ENCODE measurements at regions not wholly inside any gene's neighbourhood (a gene's known extent, or its start where the extent isn't known, plus 50 kb on each side); places are given as distances from the start of the nearest gene placed in this dataset.

DNA sequence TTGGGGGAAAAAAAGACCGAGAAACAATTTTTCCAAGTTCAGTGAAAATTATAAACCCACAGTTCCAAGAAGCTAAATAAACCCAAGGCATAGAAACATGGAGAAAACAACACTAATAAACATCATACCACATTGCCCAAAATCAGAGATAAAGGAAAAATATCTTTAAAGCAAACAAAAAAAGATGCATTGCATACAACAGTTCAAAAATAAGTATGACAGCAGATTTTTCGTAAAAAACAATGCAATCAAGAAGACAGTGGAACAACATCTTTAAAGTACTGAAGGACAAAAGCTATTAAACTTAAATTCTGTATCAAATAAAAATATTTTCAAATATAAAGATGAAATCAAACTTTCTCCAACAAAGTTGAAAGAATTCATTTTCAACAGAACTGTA, 921.3 kb downstream of the METTL15 start:
- no peak for DNase-seq

DNA sequence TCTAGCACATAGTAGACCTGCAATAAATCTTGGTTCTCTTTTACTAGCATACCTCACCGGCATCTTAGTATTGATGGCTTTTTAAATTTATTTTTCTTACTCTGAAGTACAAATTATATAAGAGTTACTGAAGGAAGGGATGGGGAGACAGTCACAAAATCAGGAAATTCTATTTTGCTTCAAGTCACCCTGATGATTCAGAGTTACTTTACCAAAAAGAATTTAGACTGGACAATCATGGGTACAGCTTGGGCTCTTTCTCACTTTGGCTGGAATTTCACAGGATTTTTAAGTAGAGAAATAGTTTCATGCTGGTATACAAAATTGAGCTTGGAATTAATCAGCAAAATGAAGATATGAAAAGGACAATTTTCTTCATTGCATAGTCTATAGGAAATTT, 919.2 kb downstream of the METTL15 start:
- no peak for DNase-seq

DNA sequence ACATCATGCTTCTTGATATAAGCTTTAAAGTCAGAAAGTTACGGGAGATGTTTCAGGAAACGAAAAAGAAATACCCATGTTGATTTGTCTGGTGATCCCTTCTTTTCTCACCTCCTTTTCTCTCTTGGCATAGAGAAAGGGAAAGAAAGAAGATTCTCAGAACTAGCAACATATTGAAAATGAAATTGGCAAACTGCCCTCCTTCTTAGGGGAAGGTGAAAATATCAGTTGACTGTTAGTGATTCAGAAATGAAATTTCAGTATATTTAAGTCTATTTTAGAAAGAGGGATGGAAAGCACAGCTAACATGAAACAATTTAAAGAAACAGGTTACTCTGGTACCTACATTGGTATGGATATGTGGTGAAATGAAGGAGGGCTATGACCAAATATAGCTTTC, 918.1 kb downstream of the METTL15 start:
- DNase-seq = no peak

DNA sequence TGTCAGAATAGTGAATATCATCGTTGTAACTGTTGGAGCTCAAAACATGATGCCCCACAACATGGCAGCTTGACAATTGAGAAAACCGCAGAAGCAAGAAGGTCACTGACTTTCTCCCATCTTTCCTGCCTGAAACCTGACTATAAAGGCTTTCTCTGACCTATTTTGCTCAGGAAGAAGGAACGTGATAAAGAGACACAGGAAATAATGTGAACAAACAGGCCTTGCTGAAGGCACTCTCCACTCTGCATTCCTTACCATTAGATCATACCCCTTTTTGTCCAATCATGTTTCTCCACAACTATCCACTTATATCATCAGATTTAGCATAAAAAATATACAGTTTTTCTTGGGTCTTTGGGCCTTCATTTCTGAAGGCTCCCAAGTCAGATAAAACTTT, 916.8 kb downstream of the METTL15 start:
- DNase-seq = no peak

DNA sequence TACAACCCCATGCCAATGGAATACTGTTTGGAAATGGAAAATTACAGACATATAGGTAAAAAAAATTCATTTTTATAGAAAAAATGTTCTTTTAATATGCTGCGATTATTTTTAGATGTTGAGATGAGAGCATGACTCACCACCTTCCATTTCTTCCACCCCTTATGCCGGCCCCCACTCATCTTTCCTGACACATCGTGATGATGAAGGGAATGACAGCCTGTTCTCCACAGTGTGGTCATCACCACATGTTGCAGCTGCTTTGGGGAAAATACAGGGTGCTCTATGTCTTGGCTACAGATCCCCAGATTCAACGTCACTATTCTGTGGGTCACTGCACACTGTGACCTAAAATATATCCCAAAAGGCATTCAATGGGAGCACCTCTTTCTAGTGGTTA, 916.2 kb downstream of the METTL15 start:
- no peak for DNase-seq

DNA sequence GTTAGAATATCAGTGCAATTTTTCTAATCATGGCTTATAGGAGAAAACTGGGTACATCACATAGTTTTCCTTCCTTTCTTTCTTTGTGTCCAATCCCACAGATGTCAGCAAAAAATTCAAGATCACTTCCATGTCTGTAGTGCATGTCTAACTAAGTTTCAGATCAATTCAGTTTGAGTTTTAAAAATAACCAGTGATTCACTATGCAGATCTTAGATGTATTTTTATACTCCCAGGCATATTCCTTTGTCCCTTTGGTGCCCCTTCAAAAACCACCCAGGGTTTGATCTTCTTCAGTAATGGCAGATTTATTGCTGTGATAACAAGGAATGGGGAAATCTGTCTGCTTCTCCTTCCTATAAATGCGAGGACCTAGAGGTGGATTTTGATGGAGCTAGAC, 915.6 kb downstream of the METTL15 start:
- DNase-seq = no peak

DNA sequence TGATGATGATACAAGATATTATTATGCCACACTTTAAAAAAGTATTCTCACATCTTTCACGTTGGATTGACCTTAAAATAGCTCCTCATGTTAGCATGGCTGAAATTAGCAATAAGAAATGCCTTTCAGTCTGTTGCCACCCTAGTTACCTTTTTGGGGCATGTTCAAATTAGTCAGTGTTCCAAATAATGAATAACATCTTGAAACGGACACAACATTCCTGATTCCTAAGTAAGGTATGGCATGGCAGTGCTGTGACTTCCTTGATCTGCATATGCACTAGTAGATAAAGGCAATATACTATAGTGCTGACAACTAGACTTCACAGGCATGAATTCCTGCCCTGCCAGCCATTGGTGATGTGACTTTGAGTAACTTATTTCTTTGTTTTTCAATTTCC, 914.5 kb downstream of the METTL15 start:
- DNase-seq = no peak

DNA sequence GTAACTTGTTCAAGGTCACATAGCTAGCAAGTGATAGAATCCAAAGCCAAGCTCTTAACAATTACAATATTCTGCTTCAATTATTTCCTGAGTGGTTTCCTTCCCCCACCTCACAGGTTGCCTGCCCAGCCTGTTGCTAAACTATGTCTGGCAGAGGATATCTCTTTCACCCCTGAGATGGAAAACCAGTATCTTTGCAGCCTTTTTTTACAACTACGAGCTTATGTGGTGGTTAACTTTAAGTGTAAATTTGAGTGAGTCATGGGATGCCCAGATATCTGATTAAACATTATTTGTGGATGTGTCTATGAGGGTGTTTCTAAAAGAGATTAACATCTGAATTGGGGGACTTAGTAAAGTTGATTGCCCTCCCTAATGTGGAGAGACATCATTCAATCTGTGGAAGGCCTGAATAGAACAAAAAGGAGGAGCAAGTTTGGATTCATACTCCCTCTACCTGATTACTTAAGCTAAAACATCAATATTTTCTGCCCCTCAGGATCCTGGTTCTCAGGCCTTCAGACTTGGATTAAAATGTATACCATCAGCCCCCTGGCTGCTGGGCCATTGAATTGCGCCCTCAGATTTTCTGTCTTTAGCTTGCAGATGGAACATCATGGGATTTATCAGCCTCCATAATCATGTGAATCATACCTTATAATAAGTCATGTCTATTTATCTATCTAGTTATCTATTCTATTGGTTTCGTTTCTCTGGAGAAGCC, 911.9 kb downstream of the METTL15 start:
- DNase-seq = no peak

DNA sequence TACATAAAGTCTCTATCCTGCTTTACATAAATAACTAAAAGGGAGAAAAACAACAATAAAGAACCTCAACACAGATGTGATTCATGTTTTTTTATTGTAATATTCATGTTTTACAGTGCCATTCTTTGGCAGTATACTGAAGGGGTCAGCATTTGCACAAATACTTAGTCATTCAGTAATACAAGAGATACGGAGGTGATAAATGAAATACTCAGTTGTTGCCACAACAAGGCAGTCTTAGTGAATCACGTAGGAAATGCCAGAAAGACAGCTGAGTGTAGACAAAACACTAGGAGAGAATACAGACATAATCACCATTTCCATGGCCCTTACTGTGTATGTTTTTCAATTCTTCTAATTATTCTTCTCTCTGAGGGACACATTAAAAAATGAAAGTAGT, 910.4 kb downstream of the METTL15 start:
- DNase-seq = no peak

DNA sequence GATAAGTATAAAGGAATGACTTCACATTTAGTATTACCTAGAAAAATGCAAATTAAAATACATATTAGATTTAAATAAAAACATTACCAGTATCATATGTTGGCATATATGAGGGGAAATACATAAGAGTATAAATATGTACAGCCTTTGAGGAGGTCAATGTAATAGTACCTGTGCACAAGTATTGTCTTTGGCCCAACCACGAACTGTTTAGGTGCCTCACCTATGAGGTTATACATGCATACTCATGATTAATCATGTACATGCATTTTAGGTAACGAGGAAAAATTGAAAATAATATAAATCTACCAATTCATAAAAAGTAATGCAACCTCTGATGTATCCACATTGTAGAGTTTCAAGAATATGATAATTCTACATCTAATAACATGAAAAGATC, 909.8 kb downstream of the METTL15 start:
- DNase-seq = no peak

DNA sequence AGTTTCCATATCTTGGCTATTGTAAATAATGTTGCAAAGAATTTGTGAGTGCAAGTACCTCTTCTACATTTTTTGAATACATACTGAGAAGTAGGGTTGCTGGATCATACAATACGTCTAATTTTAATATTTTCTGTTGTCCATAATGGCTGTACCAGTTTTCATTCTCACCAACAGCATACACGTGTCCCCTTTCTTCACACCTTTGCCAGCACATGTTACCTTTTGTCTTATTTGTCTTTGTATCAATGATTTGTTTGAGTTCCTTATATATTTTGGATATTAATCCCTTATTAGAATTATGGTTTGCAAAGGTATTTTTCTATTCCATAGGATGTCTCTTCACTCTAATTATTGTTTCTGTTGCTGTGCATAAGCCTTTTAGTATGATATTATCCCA, 904.3 kb downstream of the METTL15 start:
- DNase-seq = no peak

DNA sequence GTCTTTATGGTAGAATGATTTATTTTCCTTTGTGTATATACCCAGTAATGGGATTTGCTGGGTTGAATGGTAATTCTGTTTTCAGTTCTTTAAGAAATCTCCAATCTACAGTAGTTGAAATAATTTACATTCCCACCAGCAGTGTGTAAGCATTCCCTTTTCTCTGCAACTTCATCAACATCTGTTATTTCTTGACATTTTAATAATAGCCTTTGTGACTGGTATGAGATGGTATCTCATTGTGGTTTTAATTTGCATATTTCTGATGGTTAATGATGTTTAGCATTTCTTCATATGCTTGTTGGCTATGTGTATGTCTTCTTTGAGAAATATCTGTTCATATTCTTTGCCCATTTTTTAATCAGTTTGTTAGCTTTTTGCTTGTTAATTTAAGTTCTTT, 901.2 kb downstream of the METTL15 start:
- DNase-seq = no peak

DNA sequence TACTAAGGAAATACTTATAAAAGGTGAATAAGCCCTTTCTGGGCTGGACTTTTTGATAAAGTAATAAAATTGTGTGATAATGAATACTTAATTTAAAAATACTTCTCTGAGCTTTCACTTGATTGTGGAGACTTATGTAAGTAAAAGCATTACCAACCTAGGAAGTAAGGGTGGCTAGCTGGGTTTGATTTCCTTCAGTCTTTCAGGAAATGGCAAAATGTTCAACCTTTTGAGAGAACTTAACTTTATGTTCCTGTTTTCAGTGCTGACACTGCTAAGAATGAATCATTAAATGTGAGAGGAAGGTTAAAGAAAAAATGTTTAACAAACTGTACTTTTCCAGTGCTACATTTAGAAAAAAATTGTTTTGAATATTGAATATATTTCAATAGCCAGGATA, 900.3 kb downstream of the METTL15 start:
- DNase-seq = no peak

DNA sequence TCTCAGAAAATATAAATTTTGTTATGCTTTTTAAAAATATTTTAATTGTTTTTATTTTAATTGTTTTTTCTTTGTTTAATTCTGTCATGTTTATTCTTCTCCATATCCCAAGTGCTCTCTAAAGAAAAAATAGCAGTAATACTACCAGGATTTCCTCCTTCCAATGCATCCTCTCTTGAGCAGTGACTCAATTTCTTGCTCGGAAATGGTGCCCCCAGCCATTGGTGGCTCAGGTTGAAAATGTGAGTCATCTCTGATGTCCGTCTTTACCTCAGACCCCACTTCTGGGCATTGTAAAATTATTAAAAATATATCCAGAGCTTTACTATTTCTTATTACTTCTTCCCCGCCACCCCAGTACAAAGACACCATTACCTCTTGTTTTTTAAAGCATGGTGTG, 898.5 kb downstream of the METTL15 start:
- DNase-seq = no peak

DNA sequence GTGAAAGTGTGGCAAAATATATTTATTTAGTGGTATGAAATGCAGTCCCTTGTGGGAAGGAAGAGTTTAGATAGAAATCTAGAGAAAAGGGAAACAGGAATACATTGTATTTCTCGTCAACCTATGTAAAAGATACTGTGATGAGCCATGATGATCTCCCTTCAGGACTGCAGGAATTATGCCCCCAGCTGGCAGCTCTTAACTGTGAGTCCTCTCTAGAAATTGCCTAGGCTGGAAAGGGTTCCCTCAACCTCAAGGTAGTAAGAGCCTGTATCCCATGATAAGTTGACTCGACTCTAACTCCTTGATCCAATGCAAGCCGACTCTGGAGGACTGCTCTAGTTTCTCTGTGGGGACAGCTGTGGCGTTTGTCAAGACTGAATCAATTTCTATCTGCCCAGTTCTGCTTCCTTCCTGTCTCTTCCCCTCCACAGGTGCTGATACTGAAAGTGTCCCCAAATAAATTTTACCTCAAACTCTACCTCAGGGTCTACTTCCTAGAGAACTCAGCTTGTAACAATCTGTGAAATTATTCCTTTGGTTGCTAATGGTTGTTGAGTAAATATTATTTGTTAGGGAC, 897.3 kb downstream of the METTL15 start:
- DNase-seq = no peak

DNA sequence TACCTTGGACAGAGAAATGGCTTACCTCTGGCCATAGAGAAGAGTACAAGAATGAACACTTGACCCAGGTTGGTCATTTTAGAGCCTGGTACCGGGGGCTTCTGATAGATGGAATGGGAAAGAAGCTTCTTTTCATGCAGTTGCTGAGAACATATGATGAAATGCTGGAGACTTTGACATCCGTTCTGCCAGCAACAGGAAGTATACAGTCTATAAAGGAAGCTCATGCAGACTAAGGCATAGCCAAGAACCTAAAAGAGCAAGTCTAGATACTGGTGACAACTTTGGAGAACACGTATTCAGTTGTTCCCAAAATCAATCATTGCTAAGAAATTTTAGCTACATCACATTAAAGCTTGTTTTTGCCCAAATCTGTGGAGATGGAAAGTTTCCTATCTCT, 894.6 kb downstream of the METTL15 start:
- DNase-seq = no peak

DNA sequence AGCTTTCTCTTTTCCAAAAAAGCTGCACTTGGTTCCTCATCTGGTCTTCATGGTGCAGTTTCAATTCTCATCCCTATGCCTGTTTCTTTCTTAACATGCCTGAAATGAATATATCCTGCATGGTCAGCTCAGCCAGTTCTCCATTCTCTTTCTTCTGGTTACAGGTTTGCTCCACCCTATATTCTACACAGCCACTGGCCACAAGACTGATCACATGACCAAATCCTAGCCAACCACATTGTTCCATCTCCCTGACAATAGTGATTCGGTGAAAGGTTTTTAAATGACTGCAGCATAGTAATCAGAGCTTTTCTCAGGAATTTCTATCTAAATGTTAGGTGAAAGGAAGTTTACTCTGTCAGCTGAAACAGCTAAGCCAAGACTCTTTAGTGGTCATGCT, 891.4 kb downstream of the METTL15 start:
- no peak for DNase-seq

DNA sequence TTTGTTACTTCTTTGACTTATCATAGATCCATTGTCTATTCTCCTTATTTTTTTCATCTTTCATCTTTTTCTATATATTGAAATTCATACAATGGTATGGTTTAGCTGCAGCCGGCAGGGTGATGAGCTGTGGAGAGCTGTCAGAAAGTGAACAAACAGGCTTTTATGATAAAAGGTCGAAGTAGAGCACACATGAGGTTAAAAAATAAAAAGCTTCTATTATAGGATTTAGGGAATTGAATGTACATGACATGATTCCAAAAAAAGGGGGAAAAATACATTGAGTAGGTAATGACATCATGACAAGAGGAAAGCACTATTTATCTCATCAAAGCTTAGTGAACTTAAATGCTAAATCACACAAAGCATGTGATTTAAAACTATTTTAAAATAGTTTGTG, 884.8 kb downstream of the METTL15 start:
- DNase-seq = no peak

DNA sequence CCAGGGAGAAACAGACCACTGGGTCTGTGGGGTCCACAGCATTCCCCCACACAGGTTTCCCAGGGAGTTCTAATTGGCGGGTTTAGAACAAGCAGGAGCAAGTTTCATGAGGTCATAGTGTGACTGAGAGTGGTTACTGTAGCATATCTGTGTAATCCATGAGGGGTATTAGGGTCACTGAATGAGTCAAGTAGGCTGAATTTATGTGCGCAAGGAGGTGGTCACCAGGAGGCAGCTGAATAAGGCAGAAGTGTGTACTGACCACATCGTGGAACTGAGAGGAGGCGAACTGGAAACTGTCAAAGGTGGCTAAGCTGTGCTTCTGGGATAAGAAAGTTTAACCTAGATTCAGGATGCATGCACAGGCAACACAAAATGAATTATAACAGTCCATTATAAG, 876.0 kb downstream of the METTL15 start:
- no peak for DNase-seq

DNA sequence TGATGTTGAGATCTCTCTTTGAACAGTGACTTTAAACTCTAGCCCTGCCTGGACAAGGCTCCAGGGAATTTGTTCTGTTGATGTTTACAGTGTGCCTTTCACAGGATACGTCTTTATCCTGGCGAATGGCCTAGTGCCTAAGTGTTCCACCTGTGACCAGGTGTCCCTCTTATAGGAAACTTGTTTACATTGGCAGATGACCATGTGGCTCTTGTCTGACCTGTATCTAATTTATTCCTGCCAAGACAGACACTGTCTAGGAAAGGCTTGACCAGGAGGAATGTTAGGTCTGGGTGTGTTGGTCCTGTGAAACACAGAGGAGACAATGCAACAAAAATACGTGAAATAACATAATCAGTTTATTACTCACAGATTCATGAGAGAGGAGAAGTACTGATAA, 875.6 kb downstream of the METTL15 start:
- DNase-seq = no peak

DNA sequence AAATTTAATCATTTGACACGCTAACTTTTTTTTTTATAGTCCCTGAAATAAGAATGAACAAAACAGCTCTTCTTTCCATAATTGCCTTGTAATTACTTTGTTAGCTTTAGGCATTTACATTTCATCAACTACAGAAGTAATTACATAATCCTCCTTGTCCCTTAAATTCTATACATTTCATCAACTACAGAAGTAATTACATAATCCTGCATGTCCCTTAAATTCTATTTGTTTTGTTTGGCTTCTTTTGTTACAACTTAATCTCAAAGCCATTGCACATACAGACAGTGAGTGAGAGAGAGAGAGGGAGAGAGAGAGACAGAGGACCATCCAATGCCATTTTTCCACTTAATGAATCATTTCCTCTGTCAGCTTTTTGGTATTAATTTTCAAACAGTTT, 873.2 kb downstream of the METTL15 start:
- no peak for DNase-seq

DNA sequence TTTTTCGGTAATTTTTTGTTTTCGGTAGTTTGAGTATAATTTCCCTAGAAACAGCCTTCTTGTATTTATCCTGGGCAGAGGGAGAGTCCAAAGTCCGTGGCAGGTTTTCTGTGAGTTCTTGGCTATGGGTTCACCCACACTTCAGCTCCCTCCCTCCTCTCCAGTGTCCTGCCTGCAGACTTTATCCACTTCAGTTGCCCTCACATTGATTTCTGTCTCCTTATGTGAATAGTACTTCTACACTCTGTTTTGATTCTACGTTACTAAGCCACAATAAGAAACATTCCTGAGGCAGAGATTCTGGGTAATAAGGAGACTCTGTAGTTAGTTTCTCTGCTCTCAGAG, 868.6 kb downstream of the METTL15 start:
- DNase-seq = no peak

DNA sequence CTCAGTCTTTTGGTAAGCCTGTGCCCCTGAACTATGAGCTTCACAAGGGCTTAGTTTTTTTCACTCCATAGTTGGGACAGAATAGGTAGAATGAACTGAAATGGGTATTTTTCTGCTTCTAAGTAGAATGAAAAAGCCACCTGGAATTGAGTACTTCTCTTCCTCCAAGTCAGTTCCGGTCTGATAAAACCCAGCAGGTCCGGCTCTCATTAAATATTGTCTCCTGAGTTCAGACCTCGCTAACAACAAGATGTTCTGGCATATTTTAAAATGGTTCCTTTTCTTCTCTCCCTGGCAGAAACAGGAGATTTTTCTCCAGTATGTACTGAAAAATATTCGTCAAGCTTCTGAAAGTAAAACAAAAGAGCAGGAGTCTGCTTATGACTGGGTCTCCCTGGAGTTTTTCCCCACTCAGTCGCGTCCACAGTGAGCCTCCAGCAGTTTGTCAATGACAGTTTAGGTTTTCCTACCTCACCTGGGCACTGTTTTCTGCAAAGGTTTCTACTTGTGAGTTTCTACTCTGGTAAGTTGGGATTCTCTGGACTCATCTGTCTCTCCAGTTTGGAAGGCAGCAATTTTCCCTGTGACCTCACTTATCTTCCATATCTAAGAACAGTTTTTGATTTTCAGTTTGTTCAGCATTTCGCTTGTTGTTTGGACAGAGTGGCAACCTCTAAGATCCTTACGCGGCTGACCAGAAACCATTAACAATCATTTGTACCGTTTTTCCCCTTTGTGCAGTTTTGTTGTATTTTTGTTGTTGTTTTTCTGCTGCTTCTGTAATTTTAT, 868.0 kb downstream of the METTL15 start:
- DNase-seq = no peak

DNA sequence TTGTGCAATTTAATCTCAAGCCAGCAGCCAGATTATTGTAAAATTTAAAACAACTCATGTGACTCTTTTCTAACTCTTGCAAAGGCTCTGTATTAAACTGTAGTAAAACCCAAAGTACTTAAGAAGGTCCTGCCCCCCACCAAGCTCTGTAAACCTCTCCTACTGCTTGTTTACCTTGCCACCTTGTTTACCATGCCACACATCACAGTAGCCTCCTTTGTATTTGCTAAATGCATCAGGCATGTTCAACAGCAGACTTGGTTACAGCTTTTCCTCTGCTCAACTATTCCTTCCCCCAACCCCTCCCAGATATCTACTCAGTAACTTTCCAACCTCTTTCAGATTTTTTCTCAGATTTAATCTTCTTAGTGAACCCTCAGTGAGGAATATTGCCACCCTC, 861.6 kb downstream of the METTL15 start:
- DNase-seq = no peak

DNA sequence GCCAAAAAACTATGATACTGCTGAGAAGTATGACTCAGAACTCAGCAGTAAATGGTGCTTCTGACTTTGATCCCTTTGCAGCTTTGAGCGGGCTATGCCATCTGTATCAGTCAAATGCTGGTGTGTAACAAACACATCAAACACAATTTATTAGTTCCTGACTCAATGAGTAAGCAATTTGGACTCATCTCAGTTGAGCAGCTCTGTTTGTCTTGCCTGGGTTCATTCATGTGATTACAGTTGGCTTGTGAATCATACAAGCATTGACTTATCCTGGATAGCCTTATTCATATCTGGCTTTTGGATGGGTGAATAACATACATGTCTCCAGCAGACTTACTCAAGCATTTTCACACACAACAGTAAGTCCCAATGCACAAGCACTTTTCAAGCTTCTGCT, 858.8 kb downstream of the METTL15 start:
- no peak for DNase-seq
